HG02759 (cell line): ENCODE measurements at regions not wholly inside any gene's neighbourhood (a gene's known extent, or its start where the extent isn't known, plus 50 kb on each side); places are given as distances from the start of the nearest gene placed in this dataset.

Experiments
- ATAC-seq: cut with Tn5 transposase; IDR thresholded peaks from one replicate; pipeline ENCODE4 v1.9.1; 2021; ENCODE audit warnings: mild to moderate bottlenecking, moderate library complexity; ENCODE audit not compliant: unreplicated experiment

DNA sequence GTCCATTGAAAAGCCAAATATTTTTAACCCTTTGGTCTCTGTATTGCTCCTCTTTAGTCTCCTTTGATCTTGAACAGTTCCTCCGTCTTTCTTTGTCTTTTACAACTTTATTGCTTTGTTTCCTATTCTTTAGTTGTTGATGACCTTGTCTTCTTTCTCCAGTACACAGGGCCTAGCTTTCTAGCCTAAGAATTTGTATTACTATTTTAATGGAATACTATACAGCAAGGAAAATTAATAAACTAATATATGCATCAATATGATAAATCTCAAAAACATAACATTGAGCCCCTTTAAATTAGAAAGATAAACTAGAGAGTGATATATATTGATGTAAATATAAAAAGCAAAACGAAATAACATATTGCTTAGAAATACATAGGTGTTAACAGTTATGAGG, 88.7 kb downstream of the NR1D2 start:
- no peak for ATAC-seq

DNA sequence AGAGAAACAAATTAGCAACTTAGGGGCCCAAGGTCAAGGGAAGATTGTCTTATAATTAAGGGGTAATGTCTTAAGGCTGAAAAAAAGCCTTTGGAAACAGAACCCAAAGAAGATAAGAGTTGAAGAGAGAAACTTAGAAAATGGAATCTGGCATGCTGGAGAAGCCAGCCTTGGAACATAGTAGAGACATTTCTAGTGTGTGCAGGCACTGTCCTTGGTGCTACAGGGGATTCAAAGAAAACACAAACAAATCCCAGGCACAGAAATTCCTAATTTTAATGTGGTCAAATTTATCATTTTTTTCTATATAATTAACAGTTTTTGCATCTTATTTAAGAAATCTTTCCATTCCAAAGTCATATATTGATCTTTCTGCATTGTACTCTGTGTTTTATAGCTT, 89.4 kb downstream of the NR1D2 start:
- no peak for ATAC-seq

DNA sequence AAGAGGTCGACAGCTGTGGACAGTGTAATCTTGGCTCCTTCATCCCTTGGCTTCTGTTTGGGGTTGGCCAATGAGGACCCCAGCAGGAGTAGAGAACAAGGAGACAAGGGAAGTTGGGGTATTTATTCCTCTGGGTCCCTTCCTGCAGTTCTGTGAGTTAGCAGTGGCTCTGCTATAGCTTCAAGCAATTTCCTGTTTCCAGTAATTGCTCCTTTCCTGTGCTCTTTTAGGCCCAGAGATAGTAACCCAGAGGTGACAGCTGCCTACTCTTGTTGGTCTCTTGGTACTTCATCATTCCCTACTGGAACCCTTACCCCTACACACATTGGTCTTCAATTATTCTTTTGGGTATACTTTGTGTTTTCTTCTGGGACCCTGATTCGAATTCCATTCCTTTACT, 92.9 kb downstream of the NR1D2 start:
- ATAC-seq: no peak

DNA sequence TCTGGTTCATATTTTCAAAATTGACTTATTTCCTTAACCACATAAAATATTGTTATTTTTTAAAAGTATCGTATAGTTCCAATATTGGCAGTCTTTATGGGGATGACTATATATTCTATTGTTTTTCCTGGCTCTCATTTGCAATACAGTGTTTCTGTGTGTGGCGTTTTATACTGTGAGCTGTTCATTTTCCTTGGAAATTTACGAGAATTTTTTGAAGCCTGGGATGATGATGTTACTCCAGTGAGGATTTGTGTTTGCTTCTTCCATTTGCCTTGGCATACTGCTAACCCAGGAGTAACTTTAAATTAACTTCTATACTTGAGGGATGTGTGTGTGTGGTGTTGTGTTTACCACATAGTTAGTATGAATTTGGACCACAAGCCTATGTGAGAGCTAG, 95.2 kb downstream of the NR1D2 start:
- ATAC-seq: no peak

DNA sequence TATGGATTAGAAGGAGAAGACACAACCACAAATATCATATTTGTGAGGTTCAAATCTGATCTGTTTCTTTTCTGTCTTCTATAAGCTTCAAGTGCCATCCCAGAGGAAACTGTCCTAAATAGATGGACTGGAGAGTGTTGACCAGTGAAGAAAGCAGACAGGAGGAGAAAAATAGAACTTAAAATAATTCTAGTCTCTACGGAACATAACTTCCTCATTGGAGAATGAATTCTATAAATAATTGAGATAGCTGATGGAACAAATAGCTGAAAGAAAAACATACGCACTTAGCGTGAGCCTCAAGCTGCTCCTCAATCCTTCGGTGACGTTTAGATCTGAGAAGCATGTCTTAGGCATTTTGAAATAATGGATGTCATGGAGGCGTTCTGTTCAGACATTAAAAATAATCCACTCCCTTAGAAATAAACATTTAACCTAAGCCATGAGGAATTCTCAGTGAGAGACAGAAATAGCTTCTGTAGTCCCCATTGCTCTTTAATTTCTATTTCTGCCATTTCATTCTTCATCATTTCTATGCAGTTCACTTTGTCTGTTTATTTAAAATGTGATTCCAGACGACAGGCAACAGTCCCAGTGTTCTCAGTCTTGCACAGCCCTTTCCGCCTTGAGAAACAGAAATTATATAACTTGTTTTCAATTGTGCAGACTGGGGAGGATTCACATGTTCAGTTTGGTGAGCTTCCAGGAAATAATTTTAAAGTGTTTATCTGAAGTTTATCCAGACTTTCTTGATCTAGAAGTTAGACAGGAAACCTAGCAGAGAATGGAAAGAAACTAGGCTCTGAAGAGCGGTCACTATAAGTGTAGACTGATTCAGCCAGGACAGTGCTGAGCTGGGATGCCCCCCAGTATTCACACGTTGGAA, 97.3 kb downstream of the NR1D2 start:
- no peak for ATAC-seq

DNA sequence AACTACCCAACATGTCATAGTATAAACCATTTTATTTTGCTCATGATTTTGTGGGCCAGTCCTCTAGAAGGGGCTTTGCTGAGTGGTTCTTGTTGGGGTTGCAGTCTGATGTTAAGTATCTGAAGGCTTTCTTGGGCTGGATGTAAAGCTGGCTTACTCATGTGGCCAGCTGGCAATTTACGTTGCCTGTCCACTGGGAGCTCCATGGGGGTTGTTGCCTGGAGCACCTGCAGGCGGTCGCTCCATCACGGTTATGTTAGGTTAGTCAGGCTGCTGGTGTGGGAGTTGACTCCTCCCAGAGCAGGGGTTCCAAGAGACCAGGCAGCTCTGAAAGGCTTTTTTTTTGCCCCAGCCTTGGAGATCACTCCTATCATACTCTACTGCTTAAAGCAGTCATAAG, 98.1 kb downstream of the NR1D2 start:
- no peak for ATAC-seq

DNA sequence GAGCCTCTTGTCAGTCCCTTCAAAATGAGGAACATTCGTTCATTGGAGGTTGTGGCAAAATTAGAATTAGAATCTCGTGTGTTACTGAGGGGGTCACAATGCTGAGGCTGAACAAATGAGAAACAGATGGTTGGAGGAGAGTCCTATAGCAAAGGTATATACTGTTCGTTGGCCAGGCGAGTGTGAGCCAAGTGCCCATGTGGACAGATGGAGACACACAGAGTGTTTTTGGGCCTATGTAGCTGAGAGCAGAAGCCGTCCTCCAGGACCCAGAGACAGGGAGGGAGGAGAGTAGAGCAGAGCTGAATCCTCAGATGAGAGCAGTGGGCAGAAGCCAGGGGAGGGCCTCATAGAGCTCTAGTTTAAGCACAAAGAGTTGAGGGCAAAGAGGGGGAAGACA, 98.9 kb downstream of the NR1D2 start:
- no peak for ATAC-seq

DNA sequence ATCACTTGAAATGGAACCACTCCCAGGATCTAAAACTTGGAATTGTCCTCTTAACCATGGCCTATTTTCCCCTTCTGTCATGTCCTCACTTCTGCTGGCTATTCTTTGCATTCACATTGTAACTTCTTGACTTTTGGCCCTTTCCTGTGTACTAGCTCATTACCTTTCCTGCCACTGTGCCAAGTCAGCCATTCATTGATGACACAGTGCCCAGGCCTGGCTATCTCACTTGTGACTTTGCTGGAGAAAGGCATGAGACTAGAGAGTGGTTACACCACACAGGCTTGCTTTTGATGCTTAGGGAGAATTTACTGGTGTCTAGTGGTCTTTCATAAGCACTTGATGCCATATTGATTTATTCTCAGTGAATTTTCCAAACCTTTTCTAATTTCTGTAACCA, 101.1 kb downstream of the NR1D2 start:
- no peak for ATAC-seq

DNA sequence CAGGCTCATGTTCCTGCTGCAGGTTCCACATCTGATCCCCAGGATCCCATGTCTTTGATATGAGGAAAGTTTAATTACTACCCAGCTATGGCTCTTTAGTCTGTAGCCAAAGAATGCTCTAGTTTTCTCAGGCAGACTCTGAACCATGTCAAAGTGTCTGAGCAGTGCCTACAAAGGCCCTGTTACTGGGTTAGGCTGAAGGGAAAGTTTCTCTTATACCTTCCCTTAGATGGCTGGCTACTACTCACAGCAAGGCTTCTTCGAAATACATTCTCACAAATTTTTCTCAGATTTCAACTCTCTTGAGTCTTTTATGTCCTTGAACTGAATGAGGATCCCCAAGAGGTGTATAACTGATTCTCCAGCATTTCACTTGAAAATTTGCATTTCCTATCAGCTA, 102.4 kb downstream of the NR1D2 start:
- ATAC-seq: peak; percentile 41

DNA sequence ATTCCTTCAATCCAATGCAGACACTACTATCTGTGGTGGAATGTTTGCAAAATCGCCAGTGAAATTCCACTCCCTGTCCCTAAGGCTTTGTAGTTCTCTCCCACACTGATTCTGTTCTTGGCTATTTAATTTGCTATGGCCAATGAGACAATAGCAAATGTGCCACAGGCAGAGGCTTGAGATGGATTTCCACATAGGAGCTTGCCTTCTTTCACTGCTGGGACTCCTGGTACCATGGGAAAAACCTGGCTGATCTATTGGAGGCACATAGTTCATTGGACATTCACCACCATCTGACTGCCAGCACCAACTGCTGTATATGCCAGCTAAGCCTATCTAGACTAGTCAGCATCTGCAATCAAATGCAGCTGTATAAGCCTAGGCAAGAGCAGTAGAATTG, 103.8 kb downstream of the NR1D2 start:
- no peak for ATAC-seq

DNA sequence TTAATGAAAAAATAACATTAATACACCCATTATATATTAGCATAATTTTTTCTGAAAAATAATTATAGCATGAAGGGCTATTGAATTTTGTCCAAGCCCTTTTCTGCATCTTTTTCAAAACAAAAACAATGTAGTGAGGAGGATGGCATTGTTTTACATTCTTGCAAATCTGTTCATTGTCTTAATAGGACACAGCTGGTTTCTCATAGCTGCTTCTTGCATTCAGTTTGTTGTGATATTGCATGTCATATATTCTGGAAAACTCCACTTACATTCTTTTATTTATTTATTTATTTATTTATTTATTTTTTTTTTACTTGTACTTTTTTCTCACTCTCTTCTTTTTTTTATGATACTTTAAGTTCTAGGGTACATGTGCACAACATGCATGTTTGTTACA, 107.4 kb downstream of the NR1D2 start:
- ATAC-seq: no peak

DNA sequence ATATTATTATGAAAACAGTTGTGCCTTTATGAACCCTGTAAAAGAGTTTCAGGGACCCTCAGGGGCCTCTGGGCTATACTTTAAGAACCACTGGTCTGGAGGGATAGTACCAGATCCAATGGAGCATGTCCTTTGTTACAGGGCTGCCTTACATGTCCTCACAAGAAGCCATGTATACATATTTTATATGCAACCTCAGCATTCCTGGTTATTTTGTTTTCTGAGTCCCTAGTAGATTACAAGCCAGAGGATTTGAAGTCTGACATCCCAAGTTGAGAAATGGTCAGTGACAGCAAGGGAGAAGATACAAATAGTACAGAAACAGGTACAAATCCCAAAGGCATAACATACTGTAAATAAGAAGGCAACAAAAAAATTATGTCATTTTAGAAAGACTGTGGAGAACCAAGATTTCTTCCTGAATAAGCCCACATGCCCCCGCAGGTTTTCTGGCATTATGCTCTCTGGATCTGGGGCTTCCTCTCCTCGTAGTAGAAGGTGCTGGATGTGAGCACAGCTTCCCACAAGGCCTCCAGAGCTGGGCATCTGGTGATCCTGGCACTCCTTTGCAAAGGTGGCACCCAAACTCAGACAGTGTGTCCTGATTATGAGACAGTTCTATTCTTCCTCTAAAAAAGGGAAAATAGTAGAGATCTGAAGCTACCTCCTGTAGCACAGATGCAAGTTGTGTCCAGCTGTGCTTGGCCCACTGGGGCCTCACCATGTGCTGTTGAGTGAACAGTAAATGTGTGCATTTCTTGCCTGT, 114.0 kb downstream of the NR1D2 start:
- ATAC-seq: no peak

DNA sequence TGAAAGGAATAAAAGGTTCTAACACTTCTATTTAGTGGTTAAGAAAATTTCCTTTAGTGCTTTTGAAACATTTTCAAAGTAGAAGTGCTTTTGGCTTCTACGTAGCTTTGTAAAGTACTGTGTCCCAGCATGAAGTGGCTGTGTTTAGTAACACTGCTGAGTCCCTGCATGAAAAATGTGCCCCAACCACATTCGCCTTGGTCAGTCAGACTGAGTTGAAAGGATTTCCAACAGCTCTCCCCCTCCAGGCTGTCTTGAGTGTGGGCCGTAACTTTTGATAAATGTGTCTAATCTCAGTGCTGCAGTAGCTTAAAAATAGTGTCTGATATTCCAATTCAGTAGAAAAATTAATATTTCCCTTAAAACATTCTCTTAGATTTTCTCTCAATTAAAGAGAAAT, 115.0 kb downstream of the NR1D2 start:
- no peak for ATAC-seq

DNA sequence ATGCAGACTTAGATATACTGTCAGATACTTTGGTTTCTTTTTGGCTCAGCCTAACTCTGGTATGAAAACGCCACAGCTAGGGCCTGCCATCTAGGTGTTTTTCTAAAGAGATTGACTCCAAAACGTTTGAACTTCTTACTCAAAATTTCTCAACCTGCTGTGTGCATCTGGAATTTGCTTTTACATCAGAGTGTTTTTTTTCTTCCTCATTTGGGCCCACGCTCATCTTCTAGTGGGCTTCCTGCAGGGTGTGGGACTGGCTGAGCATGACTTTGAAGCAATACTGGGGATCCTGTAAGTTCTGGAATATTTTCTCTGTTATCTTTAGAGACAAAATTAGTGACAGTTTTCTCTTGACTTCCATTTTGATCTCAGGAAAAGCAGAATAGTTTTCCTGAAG, 117.8 kb downstream of the NR1D2 start:
- no peak for ATAC-seq
